Karpas-422 (cell line): ENCODE measurements at regions not wholly inside any gene's neighbourhood (a gene's known extent, or its start where the extent isn't known, plus 50 kb on each side); places are given as distances from the start of the nearest gene placed in this dataset.

Experiments used
- DNase-seq: peaks from one replicate; pipeline ENCODE4 v3.0.0-alpha.2; 2015
- H2AFZ ChIP-seq: fragments of 200-600 bp; sonication (generic); 2 replicates; pipeline ENCODE4 v1.6.1; 2014; ENCODE audit warnings: antibody characterized with exemption, low read length, mixed read lengths
- H3K27ac ChIP-seq: fragments of 200-600 bp; sonication (generic); 2 replicates; pipeline ENCODE4 v1.5.1; 2014; ENCODE audit warnings: mild to moderate bottlenecking, low read length, moderate library complexity
- H3K27me3 ChIP-seq: fragments of 200-600 bp; sonication (generic); 2 replicates; pipeline ENCODE4 v1.6.1; 2014; ENCODE audit warnings: low read length, mixed read lengths
- H3K36me3 ChIP-seq: fragments of 200-600 bp; sonication (generic); 2 replicates; pipeline ENCODE4 v1.6.1; 2014; ENCODE audit warnings: low read length, mixed read lengths; ENCODE audit not compliant: insufficient read depth
- H3K4me1 ChIP-seq: fragments of 200-600 bp; sonication (generic); 2 replicates; pipeline ENCODE4 v1.6.1; 2014; ENCODE audit warnings: mild to moderate bottlenecking, low read length, mixed read lengths
- H3K4me2 ChIP-seq: fragments of 200-600 bp; sonication (generic); 2 replicates; pipeline ENCODE4 v1.6.1; 2014; ENCODE audit warnings: low read length, low read depth, mild to moderate bottlenecking; ENCODE audit not compliant: poor library complexity, severe bottlenecking
- H3K4me3 ChIP-seq: fragments of 200-600 bp; sonication (generic); 2 replicates; pipeline ENCODE4 v1.5.1; 2014; ENCODE audit warnings: mild to moderate bottlenecking, antibody characterized with exemption, low read length, mixed read lengths
- H3K79me2 ChIP-seq: fragments of 200-600 bp; sonication (generic); 2 replicates; pipeline ENCODE4 v1.6.1; 2014; ENCODE audit warnings: mild to moderate bottlenecking, low read length, mixed read lengths
- H3K9ac ChIP-seq: fragments of 200-600 bp; sonication (generic); 2 replicates; pipeline ENCODE4 v1.6.0; 2014; ENCODE audit warnings: low read length
- H3K9me2 ChIP-seq: fragments of 200-600 bp; sonication (generic), shearing (Covaris generic); replicated peaks from 2 replicates; pipeline ENCODE4 v1.6.0; 2014; ENCODE audit warnings: mild to moderate bottlenecking, low read length, moderate library complexity; ENCODE audit not compliant: insufficient read depth
- H3K9me3 ChIP-seq: fragments of 300-700, 200-600 bp; sonication (generic); 2 replicates; pipeline ENCODE4 v1.6.1; 2014; ENCODE audit warnings: low read length, mixed read lengths
- H4K20me1 ChIP-seq: fragments of 200-600 bp; sonication (generic); 2 replicates; pipeline ENCODE4 v1.6.1; 2014; ENCODE audit warnings: mild to moderate bottlenecking, antibody characterized with exemption, low read length, low read depth; ENCODE audit not compliant: insufficient read depth

DNA sequence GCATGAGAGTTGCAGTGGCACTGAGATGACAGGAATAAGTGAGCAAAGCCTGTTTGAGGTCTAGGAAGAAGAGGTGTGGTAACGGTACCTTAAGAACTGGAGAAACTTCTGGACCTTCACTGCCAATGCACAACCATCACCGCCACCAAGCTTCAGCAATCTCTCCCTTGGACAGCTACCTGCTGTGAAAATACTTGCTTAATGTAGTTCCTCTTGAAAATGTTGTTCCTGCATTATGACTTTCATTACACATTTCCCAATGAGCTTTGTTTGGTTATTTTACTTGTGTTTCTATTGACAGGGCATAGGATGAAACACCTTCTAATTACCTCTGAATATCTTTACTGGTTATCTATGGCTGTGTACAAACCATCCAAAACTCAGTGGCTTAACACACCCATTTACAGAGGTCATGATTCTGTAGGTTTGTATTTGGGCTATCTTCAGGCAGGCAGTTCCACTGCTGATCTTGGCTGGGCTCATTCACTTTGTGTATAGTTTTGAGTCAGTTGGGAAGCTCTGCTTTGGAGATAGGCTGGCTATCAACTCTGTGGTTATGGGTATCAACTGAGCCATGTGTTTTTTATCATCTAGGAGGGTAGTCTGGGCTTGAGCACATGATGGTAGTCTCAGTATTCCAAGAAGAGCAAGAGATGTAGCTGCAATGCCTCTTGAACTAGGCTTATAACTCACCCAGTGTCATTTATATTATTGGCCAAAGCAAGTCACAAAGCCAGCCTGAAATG, 149.4 kb downstream of the ELAVL4 start:
- no peak overlapping the region for H2AFZ ChIP-seq
- H3K27me3 ChIP-seq: no peaks in the 10 kb centered on the region
- H3K9me2 ChIP-seq: no peaks in the 10 kb centered on the region

GRCh38 chr1:50257029-50257428, 148.3 kb downstream of the ELAVL4 start:
- no peaks in the 10 kb centered on the region for H4K20me1 ChIP-seq
- no peaks in the 10 kb centered on the region for H3K9me3 ChIP-seq
- H2AFZ ChIP-seq: no peak overlapping the region
- peaks cover 61% of the 10 kb centered on the region for H3K4me1 ChIP-seq
- H3K79me2 ChIP-seq: no peaks in the 10 kb centered on the region
- no peaks in the 10 kb centered on the region for H3K9me2 ChIP-seq
- H3K27me3 ChIP-seq: no peaks in the 10 kb centered on the region
- no peak overlapping the region for H3K4me2 ChIP-seq
- no peak for DNase-seq
- no peak overlapping the region for H3K27ac ChIP-seq
- H3K9ac ChIP-seq: no peak overlapping the region
- H3K4me3 ChIP-seq: no peak overlapping the region
- H3K36me3 ChIP-seq: no peaks in the 10 kb centered on the region

More for the DNA sequence above, 149.4 kb downstream of the ELAVL4 start:
- Histone ChIP-seq H3K27ac (no peak overlapping the region), H3K36me3 (no peaks in the 10 kb centered on the region), H3K4me1 (peaks cover 50% of the 10 kb centered on the region), H4K20me1 (no peaks in the 10 kb centered on the region), H3K9me3 (no peaks in the 10 kb centered on the region), H3K4me2 (no peak overlapping the region), H3K79me2 (no peaks in the 10 kb centered on the region), H3K9ac (no peak overlapping the region), H3K4me3 (no peak overlapping the region)
- DNase-seq: no peak
